HG03175 (cell line): ENCODE measurements at regions not wholly inside any gene's neighbourhood (a gene's known extent, or its start where the extent isn't known, plus 50 kb on each side); places are given as distances from the start of the nearest gene placed in this dataset.
"Not testable (repeated sequence)": the region's sequence is repeated elsewhere in the genome, so short reads cannot be mapped to it uniquely, and the experiment has no call there.

Source experiments
- ATAC-seq: cut with Tn5 transposase; IDR thresholded peaks from one replicate; pipeline ENCODE4 v1.9.1; 2021; ENCODE audit warnings: mild to moderate bottlenecking, moderate library complexity; ENCODE audit not compliant: unreplicated experiment

GRCh38 chr18:51248685-51249084 is 51.2 kb upstream of the MEX3C start:
- no peak for ATAC-seq

- no peak for ATAC-seq
Measured at GRCh38 chr18:51250006-51250405, 52.5 kb upstream of the MEX3C start.

- ATAC-seq, result no peak
Measured at GRCh38 chr18:51250458-51251024, 53.1 kb upstream of the MEX3C start.

- peak; percentile 100 for ATAC-seq
Measured at GRCh38 chr18:51251625-51252024, 54.1 kb upstream of the MEX3C start.

- ATAC-seq, result no peak
Measured at GRCh38 chr18:51253476-51253875, 56.0 kb upstream of the MEX3C start.

- no peak for ATAC-seq
Measured at GRCh38 chr18:51255693-51256092, 58.2 kb upstream of the MEX3C start.

- ATAC-seq, result no peak
Measured at GRCh38 chr18:51257150-51257549, 59.7 kb upstream of the MEX3C start.

- ATAC-seq, result no peak
Measured at GRCh38 chr18:51260118-51260517, 62.6 kb upstream of the MEX3C start.

GRCh38 chr18:51266077-51266476 is 68.6 kb upstream of the MEX3C start:
- not testable (repeated sequence) for ATAC-seq

- ATAC-seq, result no peak
Measured at GRCh38 chr18:51266773-51267172, 69.3 kb upstream of the MEX3C start.

- no peak for ATAC-seq
Measured at GRCh38 chr18:51273437-51273836, 76.0 kb upstream of the MEX3C start.

- no peak for ATAC-seq
Measured at GRCh38 chr18:51275712-51276476, 78.4 kb upstream of the MEX3C start.

- no peak for ATAC-seq
Measured at GRCh38 chr18:51278045-51278649, 80.7 kb upstream of the MEX3C start.

- peak; percentile 76 for ATAC-seq
Measured at GRCh38 chr18:51279367-51279984, 82.0 kb upstream of the MEX3C start.

- no peak for ATAC-seq
Measured at GRCh38 chr18:51287818-51288508, 90.5 kb upstream of the MEX3C start.

GRCh38 chr18:51288582-51288981 is 91.1 kb upstream of the MEX3C start:
- ATAC-seq, result no peak

GRCh38 chr18:51290860-51291259 is 93.4 kb upstream of the MEX3C start:
- no peak for ATAC-seq

GRCh38 chr18:51300912-51301311 is 103.4 kb upstream of the MEX3C start:
- ATAC-seq, result no peak

- ATAC-seq, result no peak
Measured at GRCh38 chr18:51301376-51301775, 103.9 kb upstream of the MEX3C start.

GRCh38 chr18:51316677-51317076 is 119.2 kb upstream of the MEX3C start:
- ATAC-seq, result no peak

GRCh38 chr18:51321696-51322095 is 124.2 kb upstream of the MEX3C start:
- no peak for ATAC-seq
